ENCODE measurements at regions not wholly inside any gene's neighbourhood (a gene's known extent, or its start where the extent isn't known, plus 50 kb on each side); places are given as distances from the start of the nearest gene placed in this dataset.

GRCh38 chr1:96998466-96998865 is 276.9 kb downstream of the PTBP2 start:
- Histone ChIP-seq H3K36me3 (no peaks in the 10 kb centered on the region), H3K4me1 (no peaks in the 10 kb centered on the region), H3K27ac (no peak overlapping the region), H3K9me3 (no peaks in the 10 kb centered on the region), H3K4me3 (no peak overlapping the region), H3K27me3 (no peaks in the 10 kb centered on the region)
- no peak for DNase-seq (ENCODE audit: extremely low spot score in 2 of 2)
- TF ChIP-seq POLR2AphosphoS5 (IDR thresholded peaks at IDR 0.05; ENCODE audit: insufficient read depth in 1 of 2, low read depth in 1 of 2) (no peak), POLR2A (IDR thresholded peaks at IDR 0.05) (no peak), CTCF (IDR thresholded peaks at IDR 0.05) (no peak)
- intact Hi-C loops (cut with DNase I), result no loop called here

GRCh38 chr1:96999191-96999590 is 277.6 kb downstream of the PTBP2 start:
- H3K4me1 ChIP-seq, result no peaks in the 10 kb centered on the region
- no peaks in the 10 kb centered on the region for H3K9me3 ChIP-seq
- intact Hi-C loops (cut with DNase I), result no loop called here
- TF ChIP-seq POLR2AphosphoS5 (IDR thresholded peaks at IDR 0.05; ENCODE audit: insufficient read depth in 1 of 2, low read depth in 1 of 2) (no peak), CTCF (IDR thresholded peaks at IDR 0.05) (no peak), POLR2A (IDR thresholded peaks at IDR 0.05) (no peak)
- no peak for DNase-seq (ENCODE audit: extremely low spot score in 2 of 2)
- H3K27ac ChIP-seq, result no peak overlapping the region
- H3K36me3 ChIP-seq, result no peaks in the 10 kb centered on the region
- no peaks in the 10 kb centered on the region for H3K27me3 ChIP-seq
- no peak overlapping the region for H3K4me3 ChIP-seq

GRCh38 chr1:97004054-97004453 is 282.5 kb downstream of the PTBP2 start:
- intact Hi-C loops (cut with DNase I), result no loop called here
- TF ChIP-seq POLR2AphosphoS5 (IDR thresholded peaks at IDR 0.05; ENCODE audit: insufficient read depth in 1 of 2, low read depth in 1 of 2) (no peak), CTCF (IDR thresholded peaks at IDR 0.05) (no peak), POLR2A (IDR thresholded peaks at IDR 0.05) (no peak)
- H3K4me1 ChIP-seq, result no peaks in the 10 kb centered on the region
- H3K36me3 ChIP-seq, result no peaks in the 10 kb centered on the region
- H3K9me3 ChIP-seq, result no peaks in the 10 kb centered on the region
- H3K4me3 ChIP-seq, result no peak overlapping the region
- DNase-seq (ENCODE audit: extremely low spot score in 2 of 2), result no peak
- H3K27me3 ChIP-seq, result no peaks in the 10 kb centered on the region
- no peak overlapping the region for H3K27ac ChIP-seq

GRCh38 chr1:97004743-97005142 is 283.2 kb downstream of the PTBP2 start:
- intact Hi-C loops (cut with DNase I), result no loop called here
- H3K27ac ChIP-seq, result no peak overlapping the region
- H3K36me3 ChIP-seq, result no peaks in the 10 kb centered on the region

More at GRCh38 chr1:97004743-97005142, 283.2 kb downstream of the PTBP2 start:
- TF ChIP-seq POLR2A (IDR thresholded peaks at IDR 0.05) (no peak), POLR2AphosphoS5 (IDR thresholded peaks at IDR 0.05; ENCODE audit: insufficient read depth in 1 of 2, low read depth in 1 of 2) (no peak), CTCF (IDR thresholded peaks at IDR 0.05) (no peak)
- no peak for DNase-seq (ENCODE audit: extremely low spot score in 2 of 2)
- Histone ChIP-seq H3K4me1 (no peaks in the 10 kb centered on the region), H3K9me3 (no peaks in the 10 kb centered on the region), H3K4me3 (no peak overlapping the region), H3K27me3 (no peaks in the 10 kb centered on the region)
